ENCODE measurements at regions not wholly inside any gene's neighbourhood (a gene's known extent, or its start where the extent isn't known, plus 50 kb on each side); places are given as distances from the start of the nearest gene placed in this dataset.

GRCh38 chr12:38204831-38205230, 111.7 kb upstream of the ALG10B start:
- no peak for TF ChIP-seq CTCF (IDR thresholded peaks at IDR 0.05; ENCODE audit: low read depth, low read length, poor library complexity, severe bottlenecking)
- TF ChIP-seq EZH2phosphoT487 (IDR thresholded peaks at IDR 0.05; ENCODE audit: borderline replicate concordance, low read length), result no peak
